HG03460 (cell line): ENCODE measurements at regions not wholly inside any gene's neighbourhood (a gene's known extent, or its start where the extent isn't known, plus 50 kb on each side); places are given as distances from the start of the nearest gene placed in this dataset.
"Not testable (repeated sequence)": the region's sequence is repeated elsewhere in the genome, so short reads cannot be mapped to it uniquely, and the experiment has no call there.

Experiments used
- ATAC-seq: cut with Tn5 transposase; IDR thresholded peaks from one replicate; pipeline ENCODE4 v1.9.1; 2021; ENCODE audit not compliant: unreplicated experiment

- no peak for ATAC-seq
Observed at GRCh38 chr9:115525111-115526058, 407.4 kb upstream of the TNC start.

- no peak for ATAC-seq
Observed at GRCh38 chr9:115531410-115532125, 413.6 kb upstream of the TNC start.

GRCh38 chr9:115533511-115533910 lies 415.6 kb upstream of the TNC start:
- no peak for ATAC-seq

GRCh38 chr9:115540091-115540490 lies 422.1 kb upstream of the TNC start:
- no peak for ATAC-seq

- no peak for ATAC-seq
Observed at GRCh38 chr9:115543511-115543910, 425.6 kb upstream of the TNC start.

GRCh38 chr9:115548609-115549260 lies 430.8 kb upstream of the TNC start:
- no peak for ATAC-seq

GRCh38 chr9:115551396-115551795 lies 433.4 kb upstream of the TNC start:
- ATAC-seq, result no peak

- ATAC-seq, result no peak
Observed at GRCh38 chr9:115553060-115553773, 435.3 kb upstream of the TNC start.

GRCh38 chr9:115556432-115556831 lies 438.5 kb upstream of the TNC start:
- ATAC-seq, result no peak

- ATAC-seq, result no peak
Observed at GRCh38 chr9:115575147-115575546, 457.2 kb upstream of the TNC start.

- ATAC-seq, result not testable (repeated sequence)
Observed at GRCh38 chr9:115585458-115585857, 467.5 kb upstream of the TNC start.

- ATAC-seq, result no peak
Observed at GRCh38 chr9:115587310-115587709, 469.4 kb upstream of the TNC start.

- ATAC-seq, result no peak
Observed at GRCh38 chr9:115590011-115590410, 472.1 kb upstream of the TNC start.

- ATAC-seq, result no peak
Observed at GRCh38 chr9:115591584-115591984, 473.6 kb upstream of the TNC start.

- no peak for ATAC-seq
Observed at GRCh38 chr9:115593587-115594091, 475.7 kb upstream of the TNC start.

- ATAC-seq, result no peak
Observed at GRCh38 chr9:115594557-115594956, 476.6 kb upstream of the TNC start.

- no peak for ATAC-seq
Observed at GRCh38 chr9:115596021-115596745, 478.2 kb upstream of the TNC start.

- no peak for ATAC-seq
Observed at GRCh38 chr9:115596746-115597080, 478.8 kb upstream of the TNC start.

GRCh38 chr9:115597330-115597895 lies 479.5 kb upstream of the TNC start:
- no peak for ATAC-seq

GRCh38 chr9:115598751-115599150 lies 480.8 kb upstream of the TNC start:
- no peak for ATAC-seq
